OCI-LY1 (cell line): ENCODE measurements at regions not wholly inside any gene's neighbourhood (a gene's known extent, or its start where the extent isn't known, plus 50 kb on each side); places are given as distances from the start of the nearest gene placed in this dataset.

ENCODE experiments used
- CTCF ChIP-seq: fragments of 200-600 bp; sonication (generic), shearing (Covaris generic); IDR thresholded peaks from 2 replicates; pipeline ENCODE4 v1.5.1; 2017; ENCODE audit warnings: mild to moderate bottlenecking, antibody characterized with exemption, low read length, moderate library complexity, mixed read lengths
- EZH2 ChIP-seq: fragments of 200-600 bp; sonication (generic), shearing (Covaris generic); IDR thresholded peaks from 2 replicates; pipeline ENCODE4 v1.8.0; 2017; ENCODE audit warnings: borderline replicate concordance, mixed run types, mild to moderate bottlenecking, antibody characterized with exemption, low read length, moderate library complexity, mixed read lengths

- TF ChIP-seq CTCF (no peak), EZH2 (no peak)
These were observed 541.9 kb upstream of the ANO5 start for GRCh38 chr11:21650961-21651360.
